BLaER1 treated with 17β-estradiol and CSF1 and Interleukin-3, amounts not matched to agents 10 nM and 100 nM (cell line): ENCODE measurements at regions not wholly inside any gene's neighbourhood (a gene's known extent, or its start where the extent isn't known, plus 50 kb on each side); places are given as distances from the start of the nearest gene placed in this dataset.
A peak's percentile ranks its signal among the peaks of the same experiment; 100 is the strongest.
"Not testable (repeated sequence)": the region's sequence is repeated elsewhere in the genome, so short reads cannot be mapped to it uniquely, and the experiment has no call there.

Experiments
- H3K27ac ChIP-seq, 11 experiments: shearing (Covaris generic); formaldehyde crosslinking; 2 replicates each; pipeline ENCODE4 v1.8.1; 2022
- H3K27me3 ChIP-seq, 11 experiments: shearing (Covaris generic); formaldehyde crosslinking; 2 replicates each; pipeline ENCODE4 v1.8.1; 2022
- H3K36me3 ChIP-seq, 11 experiments: shearing (Covaris generic); formaldehyde crosslinking; 2 replicates each; pipeline ENCODE4 v1.8.1; 2022
- H3K4me1 ChIP-seq, 10 experiments: shearing (Covaris generic); formaldehyde crosslinking; 2 replicates each; pipeline ENCODE4 v1.8.1; 2022
- H3K4me2 ChIP-seq, 11 experiments: shearing (Covaris generic); formaldehyde crosslinking; 2 replicates each; pipeline ENCODE4 v1.8.1; 2022
- H3K4me3 ChIP-seq, 10 experiments: shearing (Covaris generic); formaldehyde crosslinking; 2 replicates each; pipeline ENCODE4 v1.8.1; 2022
- H3K9ac ChIP-seq, 11 experiments: shearing (Covaris generic); formaldehyde crosslinking; 2 replicates each; pipeline ENCODE4 v1.8.1; 2022
- H3K9me3 ChIP-seq, 11 experiments: shearing (Covaris generic); formaldehyde crosslinking; replicated peaks in 1 of 11; 2 replicates each; pipeline ENCODE4 v1.8.1; 2022
- H4K20me1 ChIP-seq, 11 experiments: shearing (Covaris generic); formaldehyde crosslinking; 2 replicates each; pipeline ENCODE4 v1.8.1; 2022
- Cebpa-rat ChIP-seq, 11 experiments: shearing (Covaris generic); IDR thresholded peaks; 2 replicates each; pipeline ENCODE4 v1.8.1; 2022

DNA sequence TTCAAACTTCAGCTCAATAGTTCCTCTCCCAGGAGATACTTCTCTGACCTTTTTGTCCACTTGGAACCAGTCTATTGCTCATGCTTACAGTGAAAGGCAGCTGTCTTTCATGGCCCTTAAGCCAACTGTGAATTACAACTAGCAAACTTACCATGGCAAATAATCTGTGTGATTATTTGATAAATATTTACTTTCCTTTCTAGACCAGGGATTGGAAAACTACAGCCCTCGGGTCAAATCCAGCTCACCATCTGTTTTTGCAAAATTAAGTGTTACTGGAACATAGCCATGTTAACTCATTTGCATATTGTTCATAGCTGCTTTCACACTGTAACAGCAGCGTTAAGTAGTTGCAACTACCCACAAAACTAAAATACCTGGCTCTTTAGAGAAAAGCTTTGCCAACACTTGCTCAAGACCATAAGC lies 289.1 kb upstream of the MCTP2 start:
- H3K27me3 ChIP-seq = no peaks in the 10 kb centered on the region
- peaks cover 0 to 5% (median 0%) of the 10 kb centered on the region in 10 experiments; a peak in 2 of 20 replicates for H3K4me1 ChIP-seq
- no peak overlapping the region for H3K27ac ChIP-seq
- H3K4me2 ChIP-seq = no peak overlapping the region
- no peaks in the 10 kb centered on the region for H3K36me3 ChIP-seq
- H4K20me1 ChIP-seq = no peaks in the 10 kb centered on the region
- TF ChIP-seq Cebpa-rat (IDR thresholded peaks at IDR 0.05) = no peak
- no peaks in the 10 kb centered on the region for H3K9me3 ChIP-seq
- H3K9ac ChIP-seq = no peak overlapping the region
- H3K4me3 ChIP-seq = no peak overlapping the region

DNA sequence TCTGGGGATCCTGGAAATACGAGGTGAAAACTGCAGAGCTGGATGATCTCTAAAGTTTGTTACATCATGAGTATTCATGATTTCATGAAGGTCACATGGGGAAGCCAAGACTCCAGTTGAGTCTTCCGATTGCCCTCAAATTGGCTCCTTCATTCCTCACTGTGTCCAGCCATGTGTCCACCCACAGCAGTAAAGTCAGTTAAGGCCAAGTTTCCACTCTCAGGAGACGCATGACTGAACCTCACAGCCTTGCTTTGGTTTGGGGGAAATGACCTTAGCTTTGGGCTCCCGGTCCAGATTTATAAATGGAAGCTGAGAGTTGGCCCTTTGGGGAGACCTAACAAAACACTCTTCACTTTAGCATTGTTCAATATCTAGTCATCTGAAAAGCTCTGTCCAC lies 289.7 kb upstream of the MCTP2 start:
- no peak overlapping the region for H3K9ac ChIP-seq
- H3K9me3 ChIP-seq = no peaks in the 10 kb centered on the region
- H3K4me1 ChIP-seq = peaks cover 0 to 5% (median 0%) of the 10 kb centered on the region in 10 experiments; a peak in 2 of 20 replicates
- no peaks in the 10 kb centered on the region for H3K27me3 ChIP-seq
- no peak for TF ChIP-seq Cebpa-rat (IDR thresholded peaks at IDR 0.05)
- H3K4me3 ChIP-seq = no peak overlapping the region
- H3K27ac ChIP-seq = no peak overlapping the region
- no peak overlapping the region for H3K4me2 ChIP-seq
- no peaks in the 10 kb centered on the region for H3K36me3 ChIP-seq
- no peaks in the 10 kb centered on the region for H4K20me1 ChIP-seq

DNA sequence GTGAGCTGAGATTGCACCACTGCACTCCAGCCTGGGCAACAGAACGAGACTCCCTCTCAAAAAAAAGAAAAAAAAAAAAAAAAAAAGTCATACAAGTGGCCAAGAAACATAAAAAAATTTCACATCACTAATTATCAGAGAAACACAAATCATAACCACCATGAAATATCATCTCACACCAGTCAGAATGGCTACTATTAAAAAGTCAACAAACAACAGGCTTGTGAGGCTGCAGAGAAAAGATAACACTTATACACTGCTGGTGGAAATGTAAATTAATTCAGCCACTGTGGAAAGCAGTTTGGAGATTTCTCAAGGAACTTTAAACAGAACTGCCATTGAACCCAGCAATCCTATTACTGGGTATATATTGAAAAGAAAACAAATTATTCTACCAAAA lies 291.1 kb upstream of the MCTP2 start:
- no peak overlapping the region for H3K9ac ChIP-seq
- H3K4me1 ChIP-seq = peaks cover 0 to 5% (median 0%) of the 10 kb centered on the region in 10 experiments; a peak in 2 of 20 replicates
- no peak for TF ChIP-seq Cebpa-rat (IDR thresholded peaks at IDR 0.05)
- no peaks in the 10 kb centered on the region for H3K9me3 ChIP-seq
- H3K4me2 ChIP-seq = no peak overlapping the region
- H3K4me3 ChIP-seq = no peak overlapping the region
- no peaks in the 10 kb centered on the region for H4K20me1 ChIP-seq
- no peaks in the 10 kb centered on the region for H3K27me3 ChIP-seq
- H3K27ac ChIP-seq = no peak overlapping the region
- no peaks in the 10 kb centered on the region for H3K36me3 ChIP-seq

GRCh38 chr15:93932164-93932776 lies 299.1 kb upstream of the MCTP2 start:
- no peak for TF ChIP-seq Cebpa-rat (IDR thresholded peaks at IDR 0.05)
- Histone ChIP-seq H3K4me1 (peaks cover 0 to 18% (median 12%) of the 10 kb centered on the region in 10 experiments; a peak in 15 of 20 replicates), H3K27me3 (no peaks in the 10 kb centered on the region), H3K9me3 (no peaks in the 10 kb centered on the region), H3K4me2 (peak overlapping the region; percentile 13 to 64 (median 52); a peak in 19 of 22 replicates), H3K36me3 (no peaks in the 10 kb centered on the region), H3K4me3 (no peak overlapping the region), H3K27ac (no peak overlapping the region), H4K20me1 (no peaks in the 10 kb centered on the region), H3K9ac (no peak overlapping the region)

- Histone ChIP-seq H3K27ac (no peak overlapping the region), H3K9ac (no peak overlapping the region), H3K4me1 (peaks cover 0 to 18% (median 12%) of the 10 kb centered on the region in 10 experiments; a peak in 15 of 20 replicates), H3K36me3 (no peaks in the 10 kb centered on the region), H4K20me1 (no peaks in the 10 kb centered on the region), H3K27me3 (no peaks in the 10 kb centered on the region), H3K4me3 (no peak overlapping the region), H3K4me2 (no peak overlapping the region), H3K9me3 (no peaks in the 10 kb centered on the region)
- no peak for TF ChIP-seq Cebpa-rat (IDR thresholded peaks at IDR 0.05)
Measured at GRCh38 chr15:93929375-93930094, 301.8 kb upstream of the MCTP2 start.

- H3K27ac ChIP-seq = no peak overlapping the region
- peaks cover 0 to 18% (median 12%) of the 10 kb centered on the region in 11 experiments; a peak in 12 of 22 replicates for H3K9me3 ChIP-seq
- no peaks in the 10 kb centered on the region for H3K4me1 ChIP-seq
- no peak for TF ChIP-seq Cebpa-rat (IDR thresholded peaks at IDR 0.05)
- no peak overlapping the region for H3K4me2 ChIP-seq
- H3K27me3 ChIP-seq = no peaks in the 10 kb centered on the region
- H4K20me1 ChIP-seq = no peaks in the 10 kb centered on the region
- H3K36me3 ChIP-seq = no peaks in the 10 kb centered on the region
- H3K9ac ChIP-seq = no peak overlapping the region
- H3K4me3 ChIP-seq = no peak overlapping the region
Measured at GRCh38 chr15:93920204-93920603, 311.2 kb upstream of the MCTP2 start.

DNA sequence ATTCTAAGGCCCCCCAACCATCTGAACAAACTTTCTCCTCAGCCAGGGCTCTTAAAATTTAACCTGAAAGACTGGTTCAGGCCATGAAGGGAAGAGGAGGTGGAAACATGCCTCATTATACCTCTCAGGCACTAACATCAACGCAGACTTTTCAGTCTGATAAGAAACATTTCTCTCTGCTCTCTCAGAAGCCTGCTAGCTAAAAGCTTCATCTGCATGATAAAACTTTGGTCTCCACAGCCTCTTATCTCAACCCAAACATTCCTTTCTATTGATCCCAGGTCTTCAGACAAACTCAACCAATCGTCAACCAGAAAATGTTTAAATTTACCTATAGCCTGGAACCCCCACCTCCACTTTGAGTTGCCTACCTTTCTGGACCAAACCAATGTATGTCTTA lies 312.6 kb upstream of the MCTP2 start:
- H3K27ac ChIP-seq, H3K9ac ChIP-seq, H3K4me3 ChIP-seq, H3K36me3 ChIP-seq, H3K27me3 ChIP-seq, H3K4me2 ChIP-seq, H4K20me1 ChIP-seq, H3K4me1 ChIP-seq: not testable (repeated sequence)
- H3K9me3 ChIP-seq = peaks cover 0 to 18% (median 12%) of the 10 kb centered on the region in 11 experiments; a peak in 12 of 22 replicates

DNA sequence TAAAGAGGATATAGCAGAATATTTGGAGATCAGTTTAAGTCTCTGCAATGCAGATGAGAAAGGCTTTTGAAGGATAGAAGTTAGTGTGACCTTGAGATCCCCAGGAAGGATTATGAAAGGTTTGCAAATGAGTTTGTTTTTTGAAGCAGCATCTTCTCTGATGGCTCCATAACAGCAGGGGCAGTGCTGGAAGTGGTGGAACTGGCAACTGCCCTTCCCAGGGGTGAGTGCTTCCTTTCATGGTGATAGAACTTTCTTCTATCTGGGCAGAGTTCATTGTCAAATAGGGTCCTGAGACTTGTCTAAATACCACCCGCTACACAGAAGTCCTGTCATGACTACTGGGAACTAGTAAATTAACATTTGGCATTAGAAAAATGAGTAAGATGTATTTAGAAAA lies 314.2 kb upstream of the MCTP2 start:
- no peaks in the 10 kb centered on the region; a peak in 1 of 20 replicates for H3K4me1 ChIP-seq
- no peaks in the 10 kb centered on the region for H4K20me1 ChIP-seq
- H3K9me3 ChIP-seq = peaks cover 0 to 12% (median 7%) of the 10 kb centered on the region in 11 experiments; a peak in 10 of 22 replicates

GRCh38 chr15:93913871-93914270 lies 317.5 kb upstream of the MCTP2 start:
- Histone ChIP-seq H3K27ac (no peak overlapping the region), H4K20me1 (no peaks in the 10 kb centered on the region), H3K4me2 (no peak overlapping the region), H3K4me3 (no peak overlapping the region), H3K27me3 (no peaks in the 10 kb centered on the region), H3K4me1 (peaks cover 0 to 8% (median 0%) of the 10 kb centered on the region in 10 experiments; a peak in 2 of 20 replicates), H3K9ac (no peak overlapping the region), H3K36me3 (no peaks in the 10 kb centered on the region), H3K9me3 (no peaks in the 10 kb centered on the region; a peak in 3 of 22 replicates)
- TF ChIP-seq Cebpa-rat (IDR thresholded peaks at IDR 0.05) = no peak

More for the DNA sequence above, 314.2 kb upstream of the MCTP2 start:
- no peak overlapping the region for H3K27ac ChIP-seq
- TF ChIP-seq Cebpa-rat (IDR thresholded peaks at IDR 0.05) = no peak
- no peaks in the 10 kb centered on the region for H3K36me3 ChIP-seq
- no peaks in the 10 kb centered on the region for H3K27me3 ChIP-seq
- H3K9ac ChIP-seq = no peak overlapping the region
- H3K4me3 ChIP-seq = no peak overlapping the region
- H3K4me2 ChIP-seq = no peak overlapping the region
